Muscle of arm (tissue), 1 donor: ENCODE measurements at regions not wholly inside any gene's neighbourhood (a gene's known extent, or its start where the extent isn't known, plus 50 kb on each side); places are given as distances from the start of the nearest gene placed in this dataset.

ENCODE experiments used
- DNase-seq: peaks from one replicate; pipeline ENCODE4 v3.0.0-alpha.2; 2013

- DNase-seq: no peak
These were observed 68.5 kb upstream of the RGS6 start for GRCh38 chr14:71863766-71864165.
